Right lobe of liver (tissue), 4 donors: ENCODE measurements at regions not wholly inside any gene's neighbourhood (a gene's known extent, or its start where the extent isn't known, plus 50 kb on each side); places are given as distances from the start of the nearest gene placed in this dataset.

Experiments used
- CTCF ChIP-seq, 4 donors: fragments of 200-600 bp in 3 of 4; fragments of 450-650 bp in 1 of 4; IDR thresholded peaks; one replicate each; pipeline versions ENCODE4 v1.5.1 to v1.8.0; 2016 to 2022; ENCODE audit warnings: antibody characterized with exemption in 4 of 4, mild to moderate bottlenecking in 2 of 4
- POLR2A ChIP-seq: fragments of 450-650 bp; IDR thresholded peaks from one replicate; pipeline ENCODE4 v1.6.1; 2017; ENCODE audit warnings: antibody characterized with exemption, mild to moderate bottlenecking
- donor health status: DM: no; HTN: no; CAD: no.
- donor health status: DM: no; HTN: no; CAD: no.
- donor health status: DM: no; HTN: yes; CAD: no.

GRCh38 chr12:131641315-131641714 lies 69.6 kb upstream of the SFSWAP start:
- TF ChIP-seq CTCF (IDR thresholded peaks at IDR 0.05) (no peak), POLR2A (no peak)
